Upper lobe of left lung (tissue), 6 donors: ENCODE measurements at regions not wholly inside any gene's neighbourhood (a gene's known extent, or its start where the extent isn't known, plus 50 kb on each side); places are given as distances from the start of the nearest gene placed in this dataset.

Source experiments
- ATAC-seq, 2 donors: fragments of 200-7000 bp; cut with Tn5 transposase; one replicate each; pipeline ENCODE4 v1.9.1; 2022; ENCODE audit warnings: mild to moderate bottlenecking in 2 of 2, moderate library complexity in 2 of 2; ENCODE audit not compliant: low FRiP score in 2 of 2
- DNase-seq, 2 donors: peaks; one replicate each; pipeline ENCODE4 v3.0.0-alpha.2; 2019 to 2020
- H3K27ac ChIP-seq, 4 donors: fragments of 200-600 bp; sonication (generic); one replicate each; pipeline ENCODE4 v1.5.1; 2016 to 2019
- H3K27me3 ChIP-seq, 4 donors: fragments of 200-600 bp; sonication (generic); one replicate each; pipeline ENCODE4 v1.5.1; 2017 to 2019
- H3K36me3 ChIP-seq, 4 donors: fragments of 200-600 bp; sonication (generic); one replicate each; pipeline ENCODE4 v1.5.1; 2016 to 2019
- H3K4me1 ChIP-seq, 4 donors: fragments of 200-600 bp; sonication (generic); one replicate each; pipeline ENCODE4 v1.5.1; 2018 to 2019
- H3K4me3 ChIP-seq, 4 donors: fragments of 200-600 bp; sonication (generic); one replicate each; pipeline ENCODE4 v1.5.1; 2017 to 2019; ENCODE audit warnings: mild to moderate bottlenecking in 2 of 4, moderate library complexity in 1 of 4
- H3K9me3 ChIP-seq, 4 donors: fragments of 200-600 bp; sonication (generic); one replicate each; pipeline ENCODE4 v1.5.1; 2018 to 2019
- CTCF ChIP-seq, 6 experiments: fragments of 450-650 bp in 4 of 6; fragments of 200-600 bp in 2 of 6; sonication (generic) in 2 of 6; IDR thresholded peaks; one replicate each; pipeline ENCODE4 v1.5.1; 2016 to 2019; ENCODE audit warnings: antibody characterized with exemption in 6 of 6
- EP300 ChIP-seq, 4 donors: sonication (generic); formaldehyde crosslinking; IDR thresholded peaks; one replicate each; pipeline ENCODE4 v1.5.1; 2017; ENCODE audit warnings: antibody characterized with exemption in 4 of 4, control low read depth in 2 of 4
- POLR2A ChIP-seq, 4 donors: fragments of 450-650 bp; IDR thresholded peaks; one replicate each; pipeline ENCODE4 v1.5.1; 2016 to 2017; ENCODE audit warnings: antibody characterized with exemption in 4 of 4, mild to moderate bottlenecking in 2 of 4
- POLR2AphosphoS5 ChIP-seq, 2 donors: sonication (generic); formaldehyde crosslinking; IDR thresholded peaks; one replicate each; pipeline ENCODE4 v1.5.1; 2017; ENCODE audit warnings: antibody characterized with exemption in 2 of 2
- WGBS, 2 donors: methylation state at CpG; one replicate each; pipeline ENCODE4 v1.1.5; 2017 to 2018; 5-methylcytosine and 5-hydroxymethylcytosine counted together
- donor health status: DM: no; HTN: no; CAD: no; lungs with moderate emphysema.
- donor health status: DM: no; HTN: yes; CAD: no; lungs with severe emphysema.

DNA sequence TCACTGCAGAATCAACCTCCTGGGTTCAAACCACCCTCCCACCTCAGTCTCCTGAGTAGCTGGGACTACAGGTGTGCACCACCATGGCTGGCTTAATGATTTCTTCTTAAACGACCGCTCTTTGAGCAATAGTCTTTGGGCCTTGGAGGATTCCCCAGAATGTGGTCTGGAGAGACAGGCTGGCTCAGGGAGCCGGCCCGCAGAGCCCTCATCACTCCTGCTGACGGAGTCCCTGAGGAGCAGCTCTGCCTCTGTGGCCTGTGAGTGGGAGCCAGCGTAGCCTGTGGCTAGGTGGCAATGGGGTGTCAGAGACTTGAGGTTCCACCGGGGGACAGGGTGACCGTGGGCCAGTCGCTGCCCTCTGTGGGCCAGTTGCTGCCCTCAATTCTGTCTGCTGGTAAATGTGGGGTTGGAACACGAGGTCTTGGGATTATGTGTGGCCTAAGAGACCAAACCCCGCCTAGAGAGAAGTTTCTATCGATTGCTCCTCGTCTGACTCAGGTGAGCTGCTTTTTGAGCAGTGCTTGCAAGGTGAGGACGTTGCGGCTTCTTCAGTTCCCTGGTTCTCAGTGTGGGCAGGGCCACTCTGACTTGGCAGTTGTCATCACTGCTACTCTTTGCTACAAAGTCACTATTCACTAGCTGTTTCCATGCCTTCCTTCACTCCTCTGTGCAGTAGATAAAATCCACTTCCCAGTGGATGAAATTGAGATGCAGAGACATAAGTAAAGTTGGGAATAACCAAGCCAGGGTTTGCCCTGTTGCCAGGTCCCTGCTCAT is 124.8 kb upstream of the NECTIN1 start:
- no peak overlapping the region for H3K4me3 ChIP-seq
- no peaks in the 10 kb centered on the region for H3K36me3 ChIP-seq
- H3K4me1 ChIP-seq: no peaks in the 10 kb centered on the region
- ATAC-seq: no peak
- no peaks in the 10 kb centered on the region for H3K27me3 ChIP-seq
- no peak for DNase-seq
- H3K27ac ChIP-seq: no peak overlapping the region
- WGBS, 2 donors: 89 to 92% methylated on average over 10 to 15 of the region's 15 CpGs
- no peak for TF ChIP-seq EP300 (IDR thresholded peaks at IDR 0.05)
- TF ChIP-seq CTCF (IDR thresholded peaks at IDR 0.05): no peak
- no peak for TF ChIP-seq POLR2AphosphoS5 (IDR thresholded peaks at IDR 0.05)
- no peak for TF ChIP-seq POLR2A (IDR thresholded peaks at IDR 0.05)
- no peaks in the 10 kb centered on the region for H3K9me3 ChIP-seq

- Histone ChIP-seq H3K36me3 (no peaks in the 10 kb centered on the region), H3K4me3 (no peak overlapping the region), H3K27me3 (no peaks in the 10 kb centered on the region), H3K4me1 (no peaks in the 10 kb centered on the region), H3K27ac (no peak overlapping the region), H3K9me3 (no peaks in the 10 kb centered on the region)
- DNase-seq: no peak
- WGBS, 2 donors: 48 to 62% methylated on average over 2 of the region's 2 CpGs
- no peak for TF ChIP-seq POLR2AphosphoS5 (IDR thresholded peaks at IDR 0.05)
- no peak for TF ChIP-seq CTCF (IDR thresholded peaks at IDR 0.05)
- ATAC-seq: no peak
These were observed 123.7 kb upstream of the NECTIN1 start for GRCh38 chr11:119852741-119853140.

- H3K27me3 ChIP-seq: no peaks in the 10 kb centered on the region
- H3K4me3 ChIP-seq: no peak overlapping the region
- no peak for ATAC-seq
These were observed 121.9 kb upstream of the NECTIN1 start for GRCh38 chr11:119850822-119851409.

DNA sequence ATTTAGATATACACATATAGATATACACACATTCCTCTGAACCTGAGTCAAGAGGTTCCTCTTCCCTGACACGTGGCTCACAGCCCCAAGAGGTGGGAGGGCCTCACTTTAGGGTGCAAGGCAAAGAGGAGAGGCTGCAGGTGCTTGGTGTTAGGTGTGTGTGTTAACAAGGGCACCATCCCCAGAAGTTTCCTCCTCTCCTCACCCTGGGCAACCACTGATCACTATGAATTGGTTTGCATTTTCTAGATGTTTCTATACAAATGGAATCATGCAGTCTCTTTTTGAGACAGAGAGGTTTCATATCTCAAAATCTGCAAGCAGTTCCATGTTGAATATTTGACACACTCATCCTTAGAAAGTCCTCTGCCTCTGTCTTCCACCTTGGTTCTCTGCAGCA is 120.9 kb upstream of the NECTIN1 start:
- no peaks in the 10 kb centered on the region for H3K4me1 ChIP-seq
- H3K27me3 ChIP-seq: no peaks in the 10 kb centered on the region
- H3K9me3 ChIP-seq: peaks cover 0 to 13% (median 6%) of the 10 kb centered on the region in 4 donors
- TF ChIP-seq POLR2AphosphoS5 (IDR thresholded peaks at IDR 0.05) (no peak), CTCF (IDR thresholded peaks at IDR 0.05) (no peak), EP300 (IDR thresholded peaks at IDR 0.05) (no peak), POLR2A (IDR thresholded peaks at IDR 0.05) (no peak)
- H3K36me3 ChIP-seq: no peaks in the 10 kb centered on the region
- 6 to 29% methylated on average over 1 of the region's 1 CpG for WGBS, 2 donors
- H3K27ac ChIP-seq: no peak overlapping the region
- no peak for ATAC-seq
- H3K4me3 ChIP-seq: no peak overlapping the region
- DNase-seq: no peak

More at GRCh38 chr11:119850822-119851409, 121.9 kb upstream of the NECTIN1 start:
- TF ChIP-seq EP300 (IDR thresholded peaks at IDR 0.05): no peak
- no peak for TF ChIP-seq POLR2A (IDR thresholded peaks at IDR 0.05)
- TF ChIP-seq POLR2AphosphoS5 (IDR thresholded peaks at IDR 0.05): no peak
- no peak for TF ChIP-seq CTCF (IDR thresholded peaks at IDR 0.05)
- DNase-seq: no peak
- no peaks in the 10 kb centered on the region for H3K36me3 ChIP-seq
- 79 to 84% methylated on average over 5 of the region's 5 CpGs for WGBS, 2 donors
- peaks cover 0 to 13% (median 6%) of the 10 kb centered on the region in 4 donors for H3K9me3 ChIP-seq
- no peaks in the 10 kb centered on the region for H3K4me1 ChIP-seq
- H3K27ac ChIP-seq: no peak overlapping the region
